GM19324 (cell line): ENCODE measurements at regions not wholly inside any gene's neighbourhood (a gene's known extent, or its start where the extent isn't known, plus 50 kb on each side); places are given as distances from the start of the nearest gene placed in this dataset.
"Not testable (repeated sequence)": the region's sequence is repeated elsewhere in the genome, so short reads cannot be mapped to it uniquely, and the experiment has no call there.

Experiments
- ATAC-seq: cut with Tn5 transposase; IDR thresholded peaks from one replicate; pipeline ENCODE4 v1.9.1; 2021; ENCODE audit warnings: mild to moderate bottlenecking, moderate library complexity; ENCODE audit not compliant: unreplicated experiment, low FRiP score

DNA sequence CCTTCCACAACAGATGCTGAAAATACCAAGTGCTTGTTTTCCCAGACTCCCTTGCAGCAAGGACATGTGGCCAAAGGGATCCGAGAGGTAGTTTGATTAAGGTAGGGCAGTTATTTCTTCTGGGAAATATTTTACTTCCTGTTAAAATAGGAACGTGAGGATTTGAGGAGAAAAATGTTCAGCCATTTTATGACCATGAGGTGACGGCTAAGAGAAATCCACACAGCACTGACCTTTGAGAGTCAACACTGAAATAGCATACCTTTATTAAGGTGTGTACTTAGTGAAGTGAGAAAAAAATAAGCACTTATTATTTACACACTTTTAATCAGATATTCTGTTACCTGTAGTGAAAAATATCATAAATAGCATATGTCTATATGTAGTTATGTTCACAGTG, 133.9 kb downstream of the PPP1R3A start:
- no peak for ATAC-seq

DNA sequence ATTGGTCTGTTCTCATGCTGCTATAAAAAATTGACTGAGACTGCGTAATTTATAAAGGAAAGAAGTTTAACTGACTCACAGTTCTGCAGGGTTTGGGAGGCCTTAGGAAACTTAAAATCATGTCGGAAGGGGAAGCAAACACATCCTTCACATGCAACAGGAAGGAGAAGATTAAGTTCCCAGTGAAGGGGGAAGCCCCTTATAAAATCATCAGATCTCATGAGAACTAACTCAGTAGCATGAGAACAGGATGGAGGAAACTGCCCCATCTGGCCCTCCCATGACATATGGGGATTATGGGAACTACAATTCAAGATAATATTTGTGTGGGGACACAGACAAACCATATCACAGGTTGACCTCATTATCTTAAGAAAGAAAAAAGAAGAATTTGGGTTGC, 134.5 kb downstream of the PPP1R3A start:
- ATAC-seq: no peak

DNA sequence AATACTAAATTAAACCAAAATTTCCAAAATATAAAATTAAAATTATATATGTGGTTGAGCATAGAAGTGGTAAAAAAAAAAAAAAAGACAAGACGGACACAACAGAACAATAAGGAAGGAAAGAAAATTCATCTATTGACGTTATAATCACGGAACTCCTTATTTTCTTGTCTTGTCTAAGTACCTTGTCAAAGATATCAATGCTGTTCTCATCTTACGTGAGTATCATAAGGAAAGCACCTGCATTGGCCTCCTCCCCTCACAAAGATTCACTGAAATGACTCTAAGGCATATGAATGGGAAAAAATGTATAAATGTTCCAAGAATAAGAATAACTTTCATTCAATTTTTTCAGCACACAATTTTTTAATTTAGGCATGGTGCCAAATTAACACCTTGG, 135.4 kb downstream of the PPP1R3A start:
- no peak for ATAC-seq

DNA sequence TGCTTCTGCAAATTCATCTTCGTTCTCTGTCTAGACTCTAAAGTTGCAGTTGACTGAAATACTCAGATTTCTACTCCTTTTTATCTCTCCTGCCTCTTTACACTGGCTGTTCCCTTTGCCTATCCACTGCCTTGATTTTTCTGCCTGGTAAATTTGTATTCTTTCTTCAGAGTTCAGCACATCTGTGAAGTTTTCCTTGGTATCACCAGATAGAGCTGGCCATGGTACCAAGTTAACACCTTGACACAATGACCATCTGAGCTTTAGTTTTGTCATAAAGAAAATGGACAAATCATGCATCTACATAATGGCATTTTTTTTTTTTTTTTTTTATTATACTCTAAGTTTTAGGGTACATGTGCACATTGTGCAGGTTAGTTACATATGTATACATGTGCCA, 143.0 kb downstream of the PPP1R3A start:
- ATAC-seq: no peak

DNA sequence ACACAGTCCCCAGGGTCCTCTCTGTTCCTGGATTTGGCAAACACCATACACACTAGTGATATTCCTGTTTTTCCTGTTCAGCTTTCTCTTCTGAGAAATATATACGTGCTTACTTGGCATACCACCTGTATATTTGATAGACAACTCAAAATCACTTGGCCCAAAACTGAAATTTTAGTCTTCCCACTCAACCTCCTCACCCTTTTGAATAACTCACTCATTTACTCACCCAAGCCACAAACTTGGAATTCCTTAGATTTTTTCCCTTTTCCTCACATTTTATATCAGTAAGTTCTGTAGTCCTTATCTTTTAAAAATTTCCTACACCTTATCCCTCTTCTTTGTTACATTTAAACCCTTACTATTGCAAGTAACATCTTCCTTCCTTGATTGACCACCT, 143.4 kb downstream of the PPP1R3A start:
- ATAC-seq: no peak

DNA sequence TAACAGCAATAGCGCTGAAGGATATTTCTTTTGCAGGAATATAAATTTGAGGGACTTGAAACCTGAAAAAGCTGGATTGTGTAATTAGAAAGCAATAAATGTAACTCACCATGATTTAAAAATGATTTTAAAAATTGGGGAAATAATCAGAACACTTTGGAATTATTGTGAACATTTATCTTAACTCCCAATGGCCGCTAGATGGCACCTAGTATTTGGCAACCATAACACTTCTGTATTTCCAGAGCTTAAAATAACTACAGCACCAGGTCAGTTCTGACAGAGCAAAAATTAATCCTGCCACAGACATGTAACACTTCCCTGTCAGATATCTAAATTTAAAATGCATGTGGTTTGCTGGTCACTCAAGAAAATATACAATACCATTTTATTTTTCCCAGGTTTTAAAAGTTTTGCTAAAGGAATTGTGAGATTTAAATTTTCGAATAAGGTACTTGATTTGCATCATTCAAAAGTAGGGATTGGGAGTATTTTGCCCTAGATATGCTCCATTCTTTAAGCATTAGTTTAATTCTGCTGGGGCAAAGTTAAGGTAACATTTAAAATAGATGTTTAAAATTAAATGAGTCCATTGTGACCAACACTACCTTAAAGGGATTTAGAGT, 144.5 kb downstream of the PPP1R3A start:
- ATAC-seq: peak; percentile 80

DNA sequence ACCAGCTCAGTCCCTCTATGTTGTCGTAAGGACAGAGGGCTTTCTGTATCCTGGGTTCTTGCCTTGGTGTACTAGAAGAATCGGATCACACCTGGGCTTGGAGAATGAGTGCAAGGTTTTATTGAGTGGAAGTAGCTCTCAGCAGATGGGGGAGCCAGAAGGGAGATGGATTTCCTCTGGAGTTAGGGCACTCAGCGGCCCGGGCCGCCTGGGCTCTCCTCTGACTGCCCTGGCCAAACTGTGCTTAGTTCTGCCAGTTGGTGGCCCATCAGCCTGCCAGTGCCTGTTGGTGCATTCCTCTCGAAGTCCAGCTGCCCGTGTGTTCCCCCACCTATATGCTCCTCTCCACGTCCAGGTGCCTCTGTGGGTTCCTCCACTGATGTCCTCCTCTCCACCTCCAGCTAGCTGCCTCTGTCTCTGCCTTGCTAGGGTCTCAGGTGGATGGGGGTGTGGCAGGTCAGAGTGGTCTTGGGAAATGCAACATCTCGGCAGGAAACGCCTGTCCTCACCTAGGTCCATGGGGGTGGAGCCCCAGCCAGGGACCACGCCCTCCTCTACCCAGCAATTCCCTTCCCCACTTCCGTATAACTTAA, 148.6 kb downstream of the PPP1R3A start:
- no peak for ATAC-seq

DNA sequence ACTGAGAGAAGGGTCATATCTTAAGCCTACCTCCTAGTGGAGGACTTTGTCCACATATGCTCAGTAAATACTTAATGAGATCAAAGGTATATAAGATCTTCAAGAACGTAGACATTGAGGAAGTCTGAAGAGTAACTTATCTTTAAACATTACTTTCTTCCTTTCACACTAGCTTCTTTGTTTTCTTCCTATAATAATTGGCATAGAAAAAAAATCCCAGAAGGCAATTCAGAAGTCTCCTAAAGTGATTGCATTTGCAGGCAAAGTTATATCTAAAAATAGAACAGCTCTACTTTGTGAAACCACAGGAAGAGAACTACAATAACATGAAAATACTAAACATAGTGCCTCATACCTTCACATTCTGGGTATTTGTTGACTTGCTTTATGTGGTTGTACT, 150.4 kb downstream of the PPP1R3A start:
- no peak for ATAC-seq

DNA sequence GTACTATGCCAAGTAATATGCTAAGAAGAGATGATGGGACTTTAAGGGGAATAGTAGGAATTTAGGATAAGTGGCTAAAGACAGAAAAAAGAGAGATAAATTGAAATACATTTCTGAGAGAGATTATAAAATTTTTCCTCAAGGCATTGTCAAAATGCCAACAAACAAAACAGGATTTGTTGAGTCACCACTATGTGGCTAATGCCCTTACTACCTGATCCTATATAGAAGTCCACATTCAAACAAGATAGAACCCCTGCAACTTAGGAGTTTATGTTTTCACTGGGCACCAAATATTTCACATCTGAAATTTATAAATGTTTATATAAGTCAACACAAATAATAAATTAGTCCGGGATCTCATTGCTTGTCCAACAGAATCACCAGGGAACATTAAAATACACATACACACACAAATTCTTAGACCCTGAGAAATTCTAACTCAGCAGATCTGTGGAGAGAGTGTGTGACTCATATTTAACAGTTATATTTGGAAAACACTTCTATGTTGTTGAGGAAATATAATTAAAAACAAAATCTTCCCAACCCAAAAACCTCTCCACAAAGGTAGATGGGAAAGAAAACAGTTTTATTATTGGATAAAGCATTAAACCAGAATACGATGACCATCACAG, 154.3 kb downstream of the PPP1R3A start:
- no peak for ATAC-seq

DNA sequence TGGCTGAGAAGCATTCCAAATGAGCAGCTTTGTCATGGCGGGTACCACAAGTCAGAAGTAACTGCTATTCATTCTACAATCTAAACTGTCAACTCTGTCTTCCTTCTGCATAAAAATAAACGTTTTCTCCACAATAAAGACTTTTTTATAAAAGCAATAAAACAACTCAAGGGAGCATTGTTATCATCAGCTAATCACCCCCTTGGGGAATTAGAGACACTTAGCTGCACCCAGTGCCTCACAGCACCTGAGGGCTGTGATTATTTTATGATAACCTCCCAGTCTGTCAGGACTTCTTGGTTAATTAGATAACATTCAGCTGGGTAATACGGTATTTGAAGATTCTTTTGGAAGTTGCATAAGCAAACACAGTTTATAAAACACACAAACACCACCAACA, 155.6 kb downstream of the PPP1R3A start:
- ATAC-seq: no peak

DNA sequence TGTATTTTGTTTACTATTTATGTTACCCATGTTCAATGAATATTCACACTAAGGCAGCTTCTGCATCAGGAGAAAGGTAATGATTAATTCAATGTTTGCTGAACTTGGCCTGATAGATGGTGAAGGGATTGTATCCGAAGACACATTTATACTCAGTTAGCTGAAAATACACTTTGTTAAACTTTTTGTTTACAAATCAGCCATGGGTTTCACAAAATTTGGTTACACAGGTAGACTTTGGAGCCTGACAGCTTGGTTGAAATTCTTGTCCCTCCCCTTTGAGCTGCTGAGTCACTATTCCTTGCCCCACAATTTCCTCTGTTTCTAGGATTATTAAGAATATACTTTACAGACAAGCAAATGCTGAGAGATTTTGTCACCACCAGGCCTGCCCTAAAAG, 162.6 kb downstream of the PPP1R3A start:
- no peak for ATAC-seq

DNA sequence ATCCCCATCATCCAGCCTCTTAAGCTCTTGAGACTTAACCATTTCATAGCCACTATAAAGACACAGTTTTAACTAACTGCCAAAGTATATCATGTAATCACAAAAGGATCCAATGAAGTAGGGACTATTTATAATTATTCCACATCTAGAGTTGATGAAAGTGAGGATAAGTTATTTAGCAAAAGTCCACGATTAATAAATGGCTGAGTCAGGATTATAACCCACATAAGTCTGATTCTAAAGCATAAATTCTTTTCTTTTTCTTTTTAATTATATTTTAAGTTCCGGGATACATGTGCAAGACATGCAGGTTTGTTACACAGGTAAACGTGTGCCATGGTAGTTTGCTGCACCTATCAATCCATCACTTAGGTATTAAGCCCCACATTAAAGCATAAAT, 166.1 kb downstream of the PPP1R3A start:
- ATAC-seq: no peak

DNA sequence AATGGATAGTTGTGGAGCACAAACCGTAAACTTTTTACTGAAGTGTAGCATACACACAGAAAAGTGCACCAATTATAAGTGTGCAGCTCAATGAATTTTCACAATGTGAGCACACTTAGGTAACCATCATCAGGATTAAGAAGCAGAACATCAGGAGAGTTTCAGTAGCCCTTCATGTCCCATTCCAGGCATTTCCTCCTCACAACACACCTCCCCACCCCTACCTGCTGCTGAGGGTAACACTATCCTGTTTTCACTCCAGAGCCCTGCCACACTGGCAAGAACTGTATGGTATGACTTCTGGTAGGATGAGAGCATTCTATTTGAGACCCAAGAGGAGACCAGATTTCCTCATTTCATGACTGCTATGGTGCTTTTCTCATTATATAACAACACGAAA, 166.5 kb downstream of the PPP1R3A start:
- no peak for ATAC-seq

DNA sequence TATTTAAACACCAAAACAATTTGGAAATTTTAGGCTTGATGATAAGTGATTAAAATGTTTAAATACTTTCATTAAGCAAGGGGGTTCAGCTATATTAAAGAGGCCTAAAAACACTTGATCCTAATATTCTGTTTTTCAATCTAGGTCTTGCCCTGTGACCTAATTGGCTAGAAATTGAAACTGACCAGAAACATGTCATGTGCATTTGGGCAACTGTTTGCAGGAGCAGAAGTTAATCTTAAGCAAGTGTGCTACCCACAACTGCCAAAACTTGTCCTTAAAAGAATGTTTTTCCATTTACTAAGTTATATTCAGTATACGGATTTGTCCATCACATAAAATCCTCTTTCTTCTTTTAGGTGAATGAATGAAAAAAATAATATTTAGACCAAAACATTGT, 167.3 kb downstream of the PPP1R3A start:
- no peak for ATAC-seq

DNA sequence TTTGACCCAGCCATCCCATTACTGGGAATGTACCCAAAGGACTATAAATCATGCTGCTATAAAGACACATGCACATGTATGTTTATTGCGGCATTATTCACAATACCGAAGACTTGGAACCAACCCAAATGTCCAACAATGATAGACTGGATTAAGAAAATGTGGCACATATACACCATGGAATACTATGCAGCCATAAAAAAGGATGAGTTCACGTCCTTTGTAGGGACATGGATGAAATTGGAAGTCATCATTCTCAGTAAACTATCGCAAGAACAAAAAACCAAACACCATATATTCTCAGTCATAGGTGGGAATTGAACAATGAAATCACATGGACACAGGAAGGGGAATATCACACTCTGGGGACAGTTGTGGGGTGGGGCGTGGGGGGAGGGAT, 170.4 kb downstream of the PPP1R3A start:
- ATAC-seq: not testable (repeated sequence)

DNA sequence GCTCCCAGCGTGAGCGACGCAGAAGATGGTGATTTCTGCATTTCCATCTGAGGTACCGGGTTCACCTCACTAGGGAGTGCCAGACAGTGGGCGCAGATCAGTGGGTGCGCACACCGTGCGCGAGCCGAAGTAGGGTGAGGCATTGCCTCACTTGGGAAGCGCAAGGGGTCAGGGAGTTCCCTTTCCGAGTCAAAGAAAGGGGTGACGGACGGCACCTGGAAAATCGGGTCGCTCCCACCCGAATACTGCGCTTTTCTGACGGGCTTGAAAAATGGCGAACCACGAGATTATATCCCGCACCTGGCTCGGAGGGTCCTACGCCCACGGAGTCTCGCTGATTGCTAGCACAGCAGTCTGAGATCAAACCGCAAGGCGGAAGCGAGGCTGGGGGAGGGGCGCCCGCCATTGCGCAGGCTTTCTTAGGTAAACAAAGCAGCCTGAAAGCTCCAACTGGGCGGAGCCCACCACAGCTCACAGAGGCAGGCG, 175.8 kb downstream of the PPP1R3A start:
- ATAC-seq: not testable (repeated sequence)

DNA sequence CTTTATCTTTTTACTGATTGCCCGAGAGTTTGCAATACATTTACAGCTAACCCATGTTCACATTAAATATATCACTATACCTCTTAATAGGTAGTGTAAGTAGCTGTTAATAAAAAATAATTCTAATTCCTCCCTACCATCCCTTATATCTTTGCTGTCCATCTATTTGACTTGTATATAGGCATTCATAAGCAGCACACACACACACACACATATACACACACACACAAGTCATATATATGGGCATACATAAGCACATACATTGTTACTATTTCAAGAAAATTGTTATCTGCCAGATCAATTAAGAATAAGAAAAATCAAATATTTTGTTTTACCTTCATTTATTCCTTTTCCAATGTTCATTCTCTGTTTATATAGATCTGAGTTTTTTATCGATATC, 176.4 kb downstream of the PPP1R3A start:
- no peak for ATAC-seq

DNA sequence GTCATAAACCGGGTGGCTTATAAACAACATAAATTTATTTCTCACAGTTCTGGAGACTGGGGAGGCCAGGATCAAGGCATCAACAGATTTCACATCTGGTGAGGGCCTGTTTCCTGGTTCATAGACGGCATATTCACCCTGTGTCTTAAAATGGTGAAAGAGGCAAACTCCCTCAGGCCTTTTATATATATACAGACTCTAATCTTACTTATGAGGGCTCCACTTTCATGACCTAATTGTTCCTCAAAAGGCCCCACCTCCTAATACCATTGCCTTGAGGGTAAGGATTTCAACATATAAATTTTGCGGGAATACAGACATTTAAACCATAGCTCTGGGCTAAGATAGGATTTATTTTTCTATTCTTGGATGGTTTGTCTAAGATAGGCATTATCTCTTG, 187.2 kb downstream of the PPP1R3A start:
- no peak for ATAC-seq

DNA sequence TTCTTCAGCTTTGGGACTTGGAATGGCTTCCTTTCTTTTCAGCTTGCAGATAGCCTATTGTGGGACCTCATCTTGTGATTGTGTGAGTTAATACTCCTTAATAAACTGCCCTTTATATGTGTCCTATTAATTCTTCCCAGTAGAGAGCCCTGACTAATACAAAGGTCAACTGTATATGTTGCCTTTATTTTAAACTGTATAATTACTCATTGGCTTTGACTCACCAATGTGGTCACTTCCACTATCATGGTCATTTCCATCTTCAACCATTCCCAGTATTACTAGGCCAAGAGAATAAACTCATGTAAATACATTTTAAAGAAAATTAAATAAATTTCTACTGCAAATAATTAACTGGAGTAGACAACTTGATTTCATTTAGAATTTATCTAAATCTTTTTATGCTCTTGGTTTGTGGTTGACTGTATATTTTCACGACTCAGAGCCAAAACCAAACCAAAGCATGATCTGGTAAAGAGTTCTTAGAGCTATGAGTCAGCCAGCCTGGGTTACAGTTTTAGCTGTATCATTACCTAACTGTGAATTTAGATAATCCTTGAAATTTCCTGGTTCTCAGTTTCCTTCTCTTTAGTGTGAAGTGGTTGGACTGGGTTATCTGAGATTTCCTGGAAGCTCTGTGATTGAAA, 188.4 kb downstream of the PPP1R3A start:
- ATAC-seq: no peak

DNA sequence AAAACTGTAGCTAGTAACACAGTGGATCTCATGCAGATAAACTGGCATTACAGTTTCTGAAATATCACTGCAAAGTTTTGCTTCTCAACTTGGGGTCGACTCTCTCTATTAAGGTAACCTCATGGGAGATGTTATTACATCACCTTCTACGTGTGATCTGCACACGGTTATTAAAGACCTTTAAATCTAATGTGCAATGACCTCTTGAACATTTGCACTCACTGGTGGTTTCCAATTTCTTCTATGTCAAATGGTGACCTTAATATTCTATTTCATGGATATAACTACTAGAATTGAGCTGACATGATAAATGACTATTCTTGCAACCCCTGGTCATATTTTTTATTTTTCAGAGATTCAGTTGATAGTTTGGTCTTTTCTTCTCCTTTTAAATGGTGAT, 191.3 kb downstream of the PPP1R3A start:
- ATAC-seq: no peak

DNA sequence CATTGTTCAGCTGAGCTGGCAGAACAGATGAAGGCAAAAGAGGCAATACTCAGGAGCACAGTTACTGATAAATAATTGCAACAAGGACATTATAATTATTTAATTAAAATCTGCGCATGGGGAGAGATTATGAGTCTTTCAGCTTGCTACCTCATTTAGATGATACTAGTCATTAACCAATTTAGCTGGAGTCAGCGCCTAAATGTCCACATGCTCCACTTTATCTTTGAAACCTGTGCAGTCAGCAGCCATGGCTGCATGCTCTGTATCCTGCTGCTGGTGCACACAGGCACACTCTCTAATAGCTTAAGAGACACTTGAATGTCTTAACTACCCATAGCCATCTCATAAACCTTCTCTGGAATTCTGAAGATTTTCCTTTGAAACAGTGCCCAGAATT, 196.8 kb downstream of the PPP1R3A start:
- ATAC-seq: no peak

DNA sequence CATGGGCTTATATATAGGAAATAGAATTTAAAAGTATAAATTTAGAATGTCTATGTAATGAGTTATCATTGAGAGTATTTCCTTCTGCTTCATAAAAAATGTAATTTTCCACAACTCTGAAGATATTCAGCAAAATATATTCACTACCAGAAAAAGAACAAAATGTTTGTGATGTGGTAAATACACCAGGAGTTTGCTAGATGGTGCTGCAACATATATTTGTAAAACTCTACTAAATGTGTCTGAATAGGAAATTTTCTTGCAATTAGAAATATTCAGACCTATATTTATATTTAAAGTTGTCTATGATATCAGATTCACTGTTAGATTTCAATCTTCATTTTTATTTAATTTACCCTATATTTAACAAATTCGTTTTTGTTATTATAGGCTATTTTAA, 201.1 kb downstream of the PPP1R3A start:
- no peak for ATAC-seq
